Naive thymus-derived CD4-positive, alpha-beta T cell (primary cell): ENCODE measurements at regions not wholly inside any gene's neighbourhood (a gene's known extent, or its start where the extent isn't known, plus 50 kb on each side); places are given as distances from the start of the nearest gene placed in this dataset.
"Not testable (repeated sequence)": the region's sequence is repeated elsewhere in the genome, so short reads cannot be mapped to it uniquely, and the experiment has no call there.

Source experiments
- ATAC-seq: fragments of 150-1000 bp; cut with Tn5 transposase; 2 replicates; pipeline ENCODE4 v1.10.0; 2021; ENCODE audit warnings: mild to moderate bottlenecking, moderate library complexity
- CTCF ChIA-PET: fragments of 350-600 bp; sonication (Branson Sonifier 250); formaldehyde crosslinking; loops from one replicate; lab custom pipeline; 2021; ENCODE audit warnings: antibody characterized with exemption; lab: Charles Lee
- POLR2A ChIA-PET: fragments of 350-600 bp; sonication (Branson Sonifier 250); formaldehyde crosslinking; loops from one replicate; lab custom pipeline; 2021; ENCODE audit warnings: antibody characterized with exemption, inconsistent platforms; lab: Charles Lee
- DNase-seq, 9 donors: peaks; one replicate each; pipeline versions ENCODE4 v3.0.0 to v3.0.0-alpha.2; 2020 to 2022; ENCODE audit warnings: mixed read lengths in 1 of 9
- H3K27ac ChIP-seq: one replicate; pipeline ENCODE4 v1.7.0; 2013; ENCODE audit warnings: mild to moderate bottlenecking, low read depth, low read length, moderate library complexity
- H3K27me3 ChIP-seq, 2 donors: one replicate each; pipeline ENCODE4 v1.7.0; 2013; ENCODE audit warnings: low read length in 2 of 2, mild to moderate bottlenecking in 2 of 2, moderate library complexity in 2 of 2; ENCODE audit not compliant: control insufficient read depth in 2 of 2, insufficient read depth in 2 of 2
- H3K36me3 ChIP-seq, 3 experiments: 1 replicate in 2 of 3; 2 replicates in 1 of 3; pipeline ENCODE4 v1.7.0; 2013; ENCODE audit warnings: low read length in 3 of 3, mild to moderate bottlenecking in 3 of 3, moderate library complexity in 1 of 3; ENCODE audit not compliant: insufficient read depth in 3 of 3, control insufficient read depth in 2 of 3
- H3K4me1 ChIP-seq, 2 donors: one replicate each; pipeline ENCODE4 v1.7.0; 2013; ENCODE audit warnings: low read length in 2 of 2, mild to moderate bottlenecking in 2 of 2, moderate library complexity in 1 of 2; ENCODE audit not compliant: control insufficient read depth in 2 of 2, insufficient read depth in 2 of 2
- H3K4me3 ChIP-seq: 2 replicates; pipeline ENCODE4 v1.7.0; 2013; ENCODE audit warnings: mild to moderate bottlenecking, low read length
- H3K9me3 ChIP-seq, 3 experiments: 1 replicate in 2 of 3; 2 replicates in 1 of 3; pipeline ENCODE4 v1.7.0; 2013; ENCODE audit warnings: low read length in 3 of 3; ENCODE audit not compliant: control insufficient read depth in 2 of 3
- H3K27ac Mint-ChIP-seq, 9 donors: one replicate each; pipeline ENCODE4 v1.8.0; 2020 to 2022; ENCODE audit warnings: mixed read lengths in 9 of 9, mild to moderate bottlenecking in 8 of 9, moderate library complexity in 5 of 9, inconsistent platforms in 2 of 9
- H3K27me3 Mint-ChIP-seq, 5 donors: one replicate each; pipeline ENCODE4 v1.8.0; 2021 to 2022; ENCODE audit warnings: mixed read lengths in 5 of 5, mild to moderate bottlenecking in 1 of 5
- H3K36me3 Mint-ChIP-seq, 5 donors: one replicate each; pipeline ENCODE4 v1.8.0; 2020 to 2022; ENCODE audit warnings: mixed read lengths in 5 of 5, mild to moderate bottlenecking in 3 of 5, inconsistent platforms in 1 of 5
- H3K4me1 Mint-ChIP-seq, 7 donors: one replicate each; pipeline ENCODE4 v1.8.0; 2020 to 2022; ENCODE audit warnings: mixed read lengths in 7 of 7, mild to moderate bottlenecking in 3 of 7, inconsistent platforms in 1 of 7
- H3K4me3 Mint-ChIP-seq, 10 donors: one replicate each; pipeline ENCODE4 v1.8.0; 2020 to 2022; ENCODE audit warnings: mild to moderate bottlenecking in 10 of 10, mixed read lengths in 10 of 10, moderate library complexity in 6 of 10, inconsistent platforms in 2 of 10
- H3K9me3 Mint-ChIP-seq, 11 donors: one replicate each; pipeline ENCODE4 v1.8.0; 2020 to 2022; ENCODE audit warnings: mixed read lengths in 11 of 11, mild to moderate bottlenecking in 4 of 11, inconsistent platforms in 1 of 11, moderate library complexity in 1 of 11
- intact Hi-C, 2 donors: fragments of 100-400 bp; cut with micrococcal nuclease; formaldehyde crosslinking; loops; one replicate each; pipeline ENCODE4 v1.15.1; 2023

DNA sequence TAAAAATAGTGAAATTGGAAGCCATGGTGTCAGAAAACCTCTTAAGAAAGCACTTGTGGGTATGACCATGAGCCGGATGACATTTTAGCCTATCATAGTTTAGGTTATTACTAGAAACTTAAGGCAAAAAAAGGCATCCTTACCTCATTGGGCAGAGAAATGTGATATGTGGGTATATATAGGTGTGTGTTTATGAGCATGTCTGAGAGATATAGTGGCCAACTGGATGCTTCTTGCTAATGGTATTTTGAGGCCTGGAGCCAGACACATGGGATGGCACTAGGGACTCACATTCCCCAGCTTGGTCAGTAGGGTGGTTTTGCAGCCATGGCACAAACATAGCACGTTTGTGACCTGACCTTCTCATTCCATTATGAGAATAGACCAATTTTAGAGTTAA lies 295.6 kb upstream of the MEF2C start:
- H3K4me3 Mint-ChIP-seq = no peak overlapping the region
- H3K36me3 ChIP-seq = no peaks in the 10 kb centered on the region
- H3K9me3 Mint-ChIP-seq = peaks cover 0 to 9% (median 0%) of the 10 kb centered on the region in 11 donors
- POLR2A ChIA-PET = no interaction called here
- no peaks in the 10 kb centered on the region for H3K9me3 ChIP-seq
- intact Hi-C loops = no loop called here
- H3K4me3 ChIP-seq = no peak overlapping the region
- H3K27me3 Mint-ChIP-seq = no peaks in the 10 kb centered on the region
- DNase-seq = no peak
- H3K4me1 Mint-ChIP-seq = no peaks in the 10 kb centered on the region
- H3K4me1 ChIP-seq = no peaks in the 10 kb centered on the region
- no peaks in the 10 kb centered on the region for H3K27me3 ChIP-seq
- no peak overlapping the region for H3K27ac Mint-ChIP-seq
- no peak overlapping the region for H3K27ac ChIP-seq
- no peak for ATAC-seq
- CTCF ChIA-PET = no interaction called here
- H3K36me3 Mint-ChIP-seq = peaks cover 0 to 4% (median 0%) of the 10 kb centered on the region in 5 donors

DNA sequence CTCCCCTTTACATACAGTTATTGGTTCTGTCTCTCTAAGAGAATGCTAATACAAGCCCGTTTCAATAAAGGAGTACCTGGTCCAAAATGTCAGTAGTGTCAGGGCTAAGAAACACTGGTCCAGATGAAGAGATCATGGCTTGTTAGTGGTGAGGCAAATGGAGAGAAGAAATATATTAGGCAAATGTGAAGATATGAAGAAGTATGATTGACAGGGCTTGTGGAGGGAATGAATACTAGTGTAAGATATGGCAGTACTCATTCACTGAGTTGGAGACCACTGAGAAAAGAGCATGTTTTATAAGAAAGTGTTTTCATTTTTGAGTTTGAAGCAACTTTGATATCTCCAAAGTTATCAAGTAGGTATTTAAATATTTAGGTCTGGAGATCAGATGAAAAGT lies 290.5 kb upstream of the MEF2C start:
- Histone ChIP-seq H3K27ac (no peak overlapping the region), H3K27me3 (no peaks in the 10 kb centered on the region), H3K4me1 (no peaks in the 10 kb centered on the region), H3K36me3 (no peaks in the 10 kb centered on the region), H3K4me3 (no peak overlapping the region), H3K9me3 (no peaks in the 10 kb centered on the region)
- no peak for ATAC-seq
- Mint-ChIP-seq H3K36me3 (no peaks in the 10 kb centered on the region), H3K4me3 (no peak overlapping the region), H3K4me1 (no peaks in the 10 kb centered on the region), H3K9me3 (peaks cover 0 to 6% (median 0%) of the 10 kb centered on the region in 11 donors), H3K27me3 (no peaks in the 10 kb centered on the region), H3K27ac (no peak overlapping the region)
- ChIA-PET POLR2A (no interaction called here), CTCF (no interaction called here)
- no peak for DNase-seq
- intact Hi-C loops = no loop called here

DNA sequence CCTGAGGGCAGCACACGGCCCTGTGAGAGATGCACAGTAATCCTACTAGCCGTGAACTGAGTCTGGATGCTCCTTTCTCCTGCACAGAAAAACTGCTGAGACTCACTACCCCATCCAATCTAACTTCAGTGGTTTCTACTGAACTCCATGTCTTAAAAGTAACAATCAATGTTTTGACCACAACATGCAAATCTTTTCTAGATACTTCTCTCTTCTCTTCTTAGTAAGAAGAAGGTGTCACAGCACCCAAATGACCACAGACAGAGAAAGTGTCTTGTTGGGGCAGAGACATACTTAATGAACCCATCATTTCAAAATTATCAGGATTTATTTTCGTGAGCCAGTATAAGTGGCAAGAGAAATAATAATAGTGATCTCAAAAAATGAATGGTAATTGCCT lies 285.8 kb upstream of the MEF2C start:
- Mint-ChIP-seq H3K36me3 (no peaks in the 10 kb centered on the region), H3K4me3 (no peak overlapping the region), H3K4me1 (no peaks in the 10 kb centered on the region), H3K9me3 (peaks cover 0 to 6% (median 0%) of the 10 kb centered on the region in 11 donors), H3K27me3 (no peaks in the 10 kb centered on the region), H3K27ac (no peak overlapping the region)
- H3K4me1 ChIP-seq = no peaks in the 10 kb centered on the region
- POLR2A ChIA-PET = no interaction called here
- no peak overlapping the region for H3K27ac ChIP-seq
- ATAC-seq (no peak), DNase-seq (no peak)
- intact Hi-C loops = no loop called here
- no peak overlapping the region for H3K4me3 ChIP-seq
- CTCF ChIA-PET = no interaction called here
- H3K9me3 ChIP-seq = no peaks in the 10 kb centered on the region
- H3K36me3 ChIP-seq = no peaks in the 10 kb centered on the region
- no peaks in the 10 kb centered on the region for H3K27me3 ChIP-seq

DNA sequence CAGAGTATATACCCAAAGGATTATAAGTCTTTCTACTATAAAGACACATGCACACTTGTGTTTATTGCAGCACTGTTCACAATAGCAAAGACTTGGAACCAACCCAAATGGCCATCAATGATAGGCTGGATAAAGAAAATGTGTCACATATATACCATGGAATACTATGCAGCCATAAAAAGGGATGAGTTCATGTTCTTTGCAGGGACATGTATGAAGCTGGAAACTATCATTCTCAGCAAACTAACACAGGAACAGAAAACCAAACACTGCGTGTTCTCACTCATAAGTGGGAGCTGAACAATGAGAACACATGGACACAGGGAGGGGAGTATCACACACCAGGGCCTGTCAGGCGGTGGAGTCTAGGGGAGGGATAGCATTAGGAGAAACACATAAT lies 281.7 kb upstream of the MEF2C start:
- H3K4me1 Mint-ChIP-seq, H3K27me3 ChIP-seq, H3K36me3 Mint-ChIP-seq, H3K27ac Mint-ChIP-seq, POLR2A ChIA-PET, H3K27ac ChIP-seq, H3K4me3 ChIP-seq, ATAC-seq, H3K27me3 Mint-ChIP-seq, CTCF ChIA-PET, H3K36me3 ChIP-seq, intact Hi-C loops, H3K9me3 ChIP-seq, H3K4me1 ChIP-seq, DNase-seq, H3K4me3 Mint-ChIP-seq: not testable (repeated sequence)
- peaks cover 0 to 18% (median 9%) of the 10 kb centered on the region in 11 donors for H3K9me3 Mint-ChIP-seq

DNA sequence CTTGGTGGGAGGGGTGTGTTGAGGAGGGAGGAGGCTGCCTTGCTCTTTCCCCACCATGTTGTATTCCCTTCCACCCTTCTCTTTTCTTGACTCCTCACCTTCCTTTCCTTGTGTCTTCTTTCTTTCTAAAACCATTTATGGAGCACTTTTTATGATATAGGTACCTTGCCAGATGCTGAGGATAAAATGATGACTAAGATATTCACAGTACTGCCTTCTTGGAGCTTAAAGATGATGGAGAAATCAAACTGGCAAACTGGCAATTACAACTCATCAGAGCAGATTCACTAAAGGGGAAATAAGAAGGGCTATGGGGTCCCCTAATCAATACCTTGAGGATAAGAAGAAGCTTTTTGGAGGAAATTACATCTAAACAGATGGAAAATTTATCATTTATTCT lies 273.2 kb upstream of the MEF2C start:
- intact Hi-C loops = no loop called here
- Histone ChIP-seq H3K9me3 (no peaks in the 10 kb centered on the region), H3K36me3 (no peaks in the 10 kb centered on the region), H3K27ac (no peak overlapping the region), H3K4me1 (no peaks in the 10 kb centered on the region), H3K4me3 (no peak overlapping the region), H3K27me3 (no peaks in the 10 kb centered on the region)
- no peak for DNase-seq
- Mint-ChIP-seq H3K9me3 (peaks cover 0 to 7% (median 3%) of the 10 kb centered on the region in 11 donors), H3K27ac (no peak overlapping the region), H3K4me1 (no peaks in the 10 kb centered on the region), H3K36me3 (no peaks in the 10 kb centered on the region), H3K27me3 (no peaks in the 10 kb centered on the region), H3K4me3 (no peak overlapping the region)
- ChIA-PET CTCF (no interaction called here), POLR2A (no interaction called here)
- no peak for ATAC-seq

DNA sequence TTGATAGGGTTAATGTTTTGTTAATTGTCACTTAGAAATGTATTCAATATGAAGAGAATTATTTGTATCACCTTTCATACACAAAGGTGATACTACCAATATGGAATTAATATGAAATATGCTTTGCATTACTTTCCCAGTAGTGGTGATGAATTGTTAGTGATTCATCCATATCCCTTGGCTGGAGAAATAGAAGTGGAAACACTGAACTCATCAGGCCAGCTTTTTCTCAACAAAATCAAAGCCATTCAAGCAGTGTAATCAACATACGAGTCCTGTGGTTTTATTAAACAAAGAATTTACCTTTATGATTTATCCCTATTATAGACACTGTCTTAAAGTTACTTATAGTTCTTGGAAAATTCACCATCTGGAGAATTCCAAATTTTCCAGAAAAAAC lies 264.0 kb upstream of the MEF2C start:
- Histone ChIP-seq H3K4me1 (no peaks in the 10 kb centered on the region), H3K36me3 (no peaks in the 10 kb centered on the region), H3K4me3 (no peak overlapping the region), H3K9me3 (no peaks in the 10 kb centered on the region), H3K27ac (no peak overlapping the region), H3K27me3 (no peaks in the 10 kb centered on the region)
- Mint-ChIP-seq H3K4me1 (no peaks in the 10 kb centered on the region), H3K27ac (no peak overlapping the region), H3K36me3 (no peaks in the 10 kb centered on the region), H3K9me3 (peaks cover 0 to 4% (median 0%) of the 10 kb centered on the region in 11 donors), H3K27me3 (no peaks in the 10 kb centered on the region), H3K4me3 (no peak overlapping the region)
- POLR2A ChIA-PET = no interaction called here
- CTCF ChIA-PET = no interaction called here
- ATAC-seq = no peak
- no peak for DNase-seq
- intact Hi-C loops = no loop called here

DNA sequence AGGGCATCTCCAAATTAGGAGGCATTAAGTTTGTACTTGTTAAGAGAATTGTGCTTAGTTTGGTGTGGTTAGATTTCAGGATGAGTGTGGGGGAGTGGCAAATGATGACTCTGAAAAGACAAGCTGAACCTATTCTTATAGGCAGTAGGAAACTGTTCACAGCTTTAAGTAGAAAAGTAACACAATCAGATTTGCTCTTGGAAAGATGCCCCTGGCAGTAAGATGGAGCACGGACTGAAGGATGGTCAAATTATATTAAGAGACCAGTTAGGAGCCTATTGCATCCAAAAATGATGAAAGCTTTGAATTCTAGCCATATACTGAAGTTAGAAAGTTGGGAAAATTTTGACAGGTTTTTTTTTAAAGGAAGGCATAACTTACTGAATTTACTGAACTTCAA lies 254.2 kb upstream of the MEF2C start:
- no peak overlapping the region for H3K27ac ChIP-seq
- no peaks in the 10 kb centered on the region for H3K36me3 Mint-ChIP-seq
- no peaks in the 10 kb centered on the region for H3K36me3 ChIP-seq
- intact Hi-C loops = no loop called here
- no peaks in the 10 kb centered on the region for H3K27me3 Mint-ChIP-seq
- H3K4me1 ChIP-seq = no peaks in the 10 kb centered on the region
- ATAC-seq (no peak), DNase-seq (no peak)
- H3K27ac Mint-ChIP-seq = no peak overlapping the region
- peaks cover 0 to 5% (median 0%) of the 10 kb centered on the region in 11 donors for H3K9me3 Mint-ChIP-seq
- no peaks in the 10 kb centered on the region for H3K4me1 Mint-ChIP-seq
- ChIA-PET POLR2A (no interaction called here), CTCF (interaction anchor here (0.6 kb wide), 1 partner anchor 55 kb away, joined by 3 read pairs; no protein-coding TSS in a partner anchor)
- H3K4me3 Mint-ChIP-seq = no peak overlapping the region
- H3K27me3 ChIP-seq = no peaks in the 10 kb centered on the region
- no peaks in the 10 kb centered on the region for H3K9me3 ChIP-seq
- H3K4me3 ChIP-seq = no peak overlapping the region
